DOHH2 (cell line): ENCODE measurements at regions not wholly inside any gene's neighbourhood (a gene's known extent, or its start where the extent isn't known, plus 50 kb on each side); places are given as distances from the start of the nearest gene placed in this dataset.

Source experiments
- H3F3A ChIP-seq: fragments of 200-600 bp; sonication (generic), shearing (Covaris generic); 2 replicates; pipeline ENCODE4 v1.6.0; 2016; ENCODE audit warnings: antibody characterized with exemption, mild to moderate bottlenecking; ENCODE audit not compliant: control insufficient read depth, insufficient read depth
- H3K27ac ChIP-seq: fragments of 200-600 bp; sonication (generic); 2 replicates; pipeline ENCODE4 v1.5.1; 2014; ENCODE audit warnings: low read depth, mild to moderate bottlenecking, low read length, moderate library complexity
- H3K27me3 ChIP-seq: fragments of 200-600 bp; sonication (generic); 2 replicates; pipeline ENCODE4 v1.6.1; 2014; ENCODE audit warnings: mild to moderate bottlenecking, low read length, mixed read lengths; ENCODE audit not compliant: control insufficient read depth
- H3K36me3 ChIP-seq: fragments of 200-600 bp; sonication (generic); 2 replicates; pipeline ENCODE4 v1.6.1; 2014; ENCODE audit warnings: mild to moderate bottlenecking, low read length, moderate library complexity, mixed read lengths; ENCODE audit not compliant: control insufficient read depth
- H3K4me1 ChIP-seq: fragments of 200-600 bp; sonication (generic); 2 replicates; pipeline ENCODE4 v1.6.1; 2014; ENCODE audit warnings: mild to moderate bottlenecking, low read length, mixed read lengths; ENCODE audit not compliant: control insufficient read depth
- H3K4me2 ChIP-seq: fragments of 200-600 bp; sonication (generic); 2 replicates; pipeline ENCODE4 v1.6.0; 2014; ENCODE audit warnings: mild to moderate bottlenecking, low read length, moderate library complexity
- H3K4me3 ChIP-seq: fragments of 200-600 bp; sonication (generic); 2 replicates; pipeline ENCODE4 v1.5.1; 2014; ENCODE audit warnings: mild to moderate bottlenecking, low read length, mixed read lengths
- H3K79me2 ChIP-seq: fragments of 200-600 bp; sonication (generic); 2 replicates; pipeline ENCODE4 v1.6.1; 2014; ENCODE audit warnings: mild to moderate bottlenecking, low read length, mixed read lengths; ENCODE audit not compliant: control insufficient read depth
- H3K9me2 ChIP-seq: fragments of 200-600 bp; sonication (generic); replicated peaks from 2 replicates; pipeline ENCODE4 v1.6.1; 2014; ENCODE audit warnings: mild to moderate bottlenecking, low read length, mixed read lengths; ENCODE audit not compliant: control insufficient read depth
- H3K9me3 ChIP-seq: fragments of 200-600 bp; sonication (generic); 2 replicates; pipeline ENCODE4 v1.6.1; 2014; ENCODE audit warnings: antibody characterized with exemption, low read length, mixed read lengths; ENCODE audit not compliant: control insufficient read depth, insufficient read depth
- H4K20me1 ChIP-seq: fragments of 200-600 bp; sonication (generic); 2 replicates; pipeline ENCODE4 v1.6.0; 2014; ENCODE audit warnings: low read depth, mild to moderate bottlenecking, antibody characterized with exemption, low read length, moderate library complexity; ENCODE audit not compliant: control insufficient read depth, insufficient read depth
- CTCF ChIP-seq: fragments of 200-600 bp; sonication (generic); IDR thresholded peaks from one replicate; pipeline ENCODE4 v1.5.1; 2014; ENCODE audit warnings: antibody characterized with exemption, mild to moderate bottlenecking, low read depth, low read length; ENCODE audit not compliant: poor library complexity, severe bottlenecking
- EZH2phosphoT487 ChIP-seq: fragments of 200-600 bp; sonication (generic); IDR thresholded peaks from 2 replicates; pipeline ENCODE4 v1.6.1; 2017; ENCODE audit warnings: borderline replicate concordance, mild to moderate bottlenecking, antibody characterized with exemption, low read length, moderate library complexity, mixed read lengths

GRCh38 chr10:85513436-85513835, 853.2 kb downstream of the GRID1 start:
- no peak overlapping the region for H3K4me3 ChIP-seq
- H3K4me1 ChIP-seq = no peaks in the 10 kb centered on the region
- H3K4me2 ChIP-seq = no peak overlapping the region

GRCh38 chr10:85515316-85515715, 851.3 kb downstream of the GRID1 start:
- Histone ChIP-seq H3K4me3 (no peak overlapping the region), H3K9me2 (no peaks in the 10 kb centered on the region), H3K27ac (no peak overlapping the region), H3K9me3 (no peaks in the 10 kb centered on the region), H3F3A (no peaks in the 10 kb centered on the region), H4K20me1 (no peaks in the 10 kb centered on the region), H3K27me3 (no peaks in the 10 kb centered on the region), H3K79me2 (no peaks in the 10 kb centered on the region), H3K36me3 (no peaks in the 10 kb centered on the region), H3K4me1 (no peaks in the 10 kb centered on the region), H3K4me2 (no peak overlapping the region)
- no peak for TF ChIP-seq CTCF
- no peak for TF ChIP-seq EZH2phosphoT487

More at GRCh38 chr10:85513436-85513835, 853.2 kb downstream of the GRID1 start:
- TF ChIP-seq EZH2phosphoT487 (no peak), CTCF (no peak)
- no peaks in the 10 kb centered on the region for H3F3A ChIP-seq
- no peak overlapping the region for H3K27ac ChIP-seq
- H3K9me3 ChIP-seq = no peaks in the 10 kb centered on the region
- H3K27me3 ChIP-seq = no peaks in the 10 kb centered on the region
- H4K20me1 ChIP-seq = no peaks in the 10 kb centered on the region
- H3K9me2 ChIP-seq = no peaks in the 10 kb centered on the region
- no peaks in the 10 kb centered on the region for H3K36me3 ChIP-seq
- no peaks in the 10 kb centered on the region for H3K79me2 ChIP-seq

- H3F3A ChIP-seq = no peaks in the 10 kb centered on the region
- H3K4me1 ChIP-seq = no peaks in the 10 kb centered on the region
- no peaks in the 10 kb centered on the region for H3K9me2 ChIP-seq
- no peak overlapping the region for H3K4me3 ChIP-seq
- H3K36me3 ChIP-seq = no peaks in the 10 kb centered on the region
- H4K20me1 ChIP-seq = no peaks in the 10 kb centered on the region
- H3K79me2 ChIP-seq = no peaks in the 10 kb centered on the region
- no peaks in the 10 kb centered on the region for H3K27me3 ChIP-seq
- no peak for TF ChIP-seq CTCF
- H3K4me2 ChIP-seq = no peak overlapping the region
- no peak overlapping the region for H3K27ac ChIP-seq
- no peaks in the 10 kb centered on the region for H3K9me3 ChIP-seq
These were observed 842.5 kb downstream of the GRID1 start for GRCh38 chr10:85524001-85524666.
